ENCODE measurements at regions not wholly inside any gene's neighbourhood (a gene's known extent, or its start where the extent isn't known, plus 50 kb on each side); places are given as distances from the start of the nearest gene placed in this dataset.
"Not testable (repeated sequence)": the region's sequence is repeated elsewhere in the genome, so short reads cannot be mapped to it uniquely, and the experiment has no call there.

- ATAC-seq = peak; percentile 73
- no peak for DNase-seq (ENCODE audit: low spot score)
These were observed 99.1 kb upstream of the PIK3R1 start for GRCh38 chr5:68116408-68116807.

- peak; percentile 13 for ATAC-seq
These were observed 100.0 kb upstream of the PIK3R1 start for GRCh38 chr5:68115584-68115983.

GRCh38 chr5:68114378-68115040, 101.0 kb upstream of the PIK3R1 start:
- ATAC-seq (no peak), DNase-seq (ENCODE audit: low spot score) (no peak)

More at GRCh38 chr5:68115584-68115983, 100.0 kb upstream of the PIK3R1 start:
- no peak for DNase-seq (ENCODE audit: low spot score)

GRCh38 chr5:68112658-68113057, 102.9 kb upstream of the PIK3R1 start:
- no peak for DNase-seq (ENCODE audit: low spot score)
- peak; percentile 71 for ATAC-seq

GRCh38 chr5:68110894-68111293, 104.7 kb upstream of the PIK3R1 start:
- ATAC-seq = no peak
- no peak for DNase-seq (ENCODE audit: low spot score)

GRCh38 chr5:68110264-68110663, 105.3 kb upstream of the PIK3R1 start:
- DNase-seq (ENCODE audit: low spot score) = no peak
- ATAC-seq = no peak

- not testable (repeated sequence) for ATAC-seq; DNase-seq (ENCODE audit: low spot score)
These were observed 111.3 kb upstream of the PIK3R1 start for GRCh38 chr5:68104217-68104616.

- not testable (repeated sequence) for ATAC-seq
These were observed 112.3 kb upstream of the PIK3R1 start for GRCh38 chr5:68103297-68103696.

GRCh38 chr5:68099327-68099726, 116.2 kb upstream of the PIK3R1 start:
- ATAC-seq = no peak
- DNase-seq (ENCODE audit: low spot score) = no peak

More at GRCh38 chr5:68103297-68103696, 112.3 kb upstream of the PIK3R1 start:
- not testable (repeated sequence) for DNase-seq (ENCODE audit: low spot score)

- ATAC-seq (peak; percentile 35), DNase-seq (ENCODE audit: low spot score) (no peak)
These were observed 121.9 kb upstream of the PIK3R1 start for GRCh38 chr5:68093455-68094159.

GRCh38 chr5:68088302-68088701, 127.3 kb upstream of the PIK3R1 start:
- ATAC-seq = peak; percentile 18
- DNase-seq (ENCODE audit: low spot score) = no peak

GRCh38 chr5:68087866-68088265, 127.7 kb upstream of the PIK3R1 start:
- no peak for DNase-seq (ENCODE audit: low spot score)
- peak; percentile 56 for ATAC-seq

GRCh38 chr5:68086857-68087256, 128.7 kb upstream of the PIK3R1 start:
- no peak for DNase-seq (ENCODE audit: low spot score)
- peak; percentile 54 for ATAC-seq

GRCh38 chr5:68086439-68086838, 129.1 kb upstream of the PIK3R1 start:
- DNase-seq (ENCODE audit: low spot score) (no peak), ATAC-seq (peak; percentile 38)

GRCh38 chr5:68084396-68084795, 131.2 kb upstream of the PIK3R1 start:
- ATAC-seq (no peak), DNase-seq (ENCODE audit: low spot score) (no peak)

GRCh38 chr5:68080282-68081050, 135.1 kb upstream of the PIK3R1 start:
- peak; percentile 84 for ATAC-seq
- peak; percentile 80 for DNase-seq (ENCODE audit: low spot score)

- ATAC-seq = no peak
- DNase-seq (ENCODE audit: low spot score) = no peak
These were observed 138.1 kb upstream of the PIK3R1 start for GRCh38 chr5:68077349-68077894.

GRCh38 chr5:68074633-68075032, 140.9 kb upstream of the PIK3R1 start:
- no peak for DNase-seq (ENCODE audit: low spot score)
- peak; percentile 36 for ATAC-seq

- ATAC-seq (peak; percentile 68), DNase-seq (ENCODE audit: low spot score) (peak; percentile 70)
These were observed 141.4 kb upstream of the PIK3R1 start for GRCh38 chr5:68074048-68074632.

GRCh38 chr5:68071736-68072135, 143.8 kb upstream of the PIK3R1 start:
- no peak for DNase-seq (ENCODE audit: low spot score)
- no peak for ATAC-seq

- DNase-seq (ENCODE audit: low spot score) = no peak
- no peak for ATAC-seq
These were observed 144.3 kb upstream of the PIK3R1 start for GRCh38 chr5:68071282-68071632.
